Ramos (cell line): ENCODE measurements at regions not wholly inside any gene's neighbourhood (a gene's known extent, or its start where the extent isn't known, plus 50 kb on each side); places are given as distances from the start of the nearest gene placed in this dataset.

Source experiments
- in situ Hi-C: fragments of 300-500 bp; cut with MboI; formaldehyde crosslinking; loops from one replicate; pipeline ENCODE4 v1.14.3; 2022; ENCODE audit warnings: low sequenced_read_pairs; ENCODE audit not compliant: unreplicated experiment

- in situ Hi-C loops, result no loop called here
Observed at GRCh38 chrX:65610481-65610880, 57.0 kb upstream of the MSN start.

GRCh38 chrX:65610040-65610439 is 57.4 kb upstream of the MSN start:
- in situ Hi-C loops, result no loop called here

DNA sequence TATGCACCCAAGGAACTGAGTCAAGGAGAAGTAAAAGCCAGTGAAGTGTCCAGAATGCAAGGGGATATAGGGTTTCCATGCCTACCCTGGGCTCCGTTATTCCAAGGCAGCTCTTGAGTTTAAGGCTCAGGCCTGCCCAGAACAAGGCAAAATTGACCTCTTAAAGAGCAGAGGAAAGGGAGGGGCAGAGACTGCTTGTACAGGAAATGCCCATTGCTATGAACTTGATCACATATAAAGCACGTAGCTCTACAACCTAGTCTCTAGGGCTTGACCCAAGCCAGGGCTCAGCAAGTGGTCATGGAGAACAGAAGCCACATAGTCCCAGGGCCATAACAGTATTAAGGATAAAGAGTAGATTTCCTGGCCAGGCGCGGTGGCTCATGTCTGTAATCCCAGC is 58.2 kb upstream of the MSN start:
- in situ Hi-C loops, result no loop called here

DNA sequence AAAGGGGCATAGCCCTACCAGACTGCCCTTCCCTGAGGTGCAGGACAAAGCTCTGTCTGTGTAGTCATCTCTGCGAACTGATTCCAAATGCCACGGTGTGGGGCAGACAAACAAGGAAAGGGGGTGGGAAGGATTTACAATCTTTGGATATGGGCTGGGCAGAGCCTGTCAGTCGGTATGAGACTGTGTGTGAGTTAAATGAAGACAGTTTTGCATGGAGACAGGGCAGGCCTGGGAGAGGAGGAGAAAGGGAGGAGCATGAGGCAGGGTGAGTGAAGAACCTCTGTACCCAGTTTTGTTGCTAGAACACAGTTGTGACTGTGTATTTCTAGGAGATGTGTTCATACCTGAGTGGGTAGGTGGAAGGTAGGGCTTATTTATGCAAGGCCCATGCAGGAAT is 59.4 kb upstream of the MSN start:
- in situ Hi-C loops, result no loop called here

GRCh38 chrX:65607070-65607742 is 60.2 kb upstream of the MSN start:
- in situ Hi-C loops, result no loop called here

DNA sequence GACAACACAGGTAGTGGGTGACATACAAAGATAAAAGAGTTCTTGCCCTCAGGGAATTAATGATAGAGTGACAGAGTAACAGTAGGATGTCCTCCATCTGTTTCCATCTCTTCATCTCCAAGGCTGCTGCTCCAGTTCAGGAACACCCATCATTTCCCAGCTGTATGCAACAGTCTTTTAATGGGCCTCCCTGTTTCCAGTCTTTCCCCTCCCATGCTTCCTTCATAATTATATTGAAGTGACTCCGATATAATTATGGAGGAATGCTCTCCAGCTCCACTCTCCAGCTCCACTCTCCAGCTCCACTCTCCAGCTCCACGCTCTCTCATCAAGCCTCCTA is 65.3 kb upstream of the MSN start:
- in situ Hi-C loops, result no loop called here

- in situ Hi-C loops, result no loop called here
Observed at GRCh38 chrX:65601530-65602220, 65.8 kb upstream of the MSN start.

- in situ Hi-C loops, result no loop called here
Observed at GRCh38 chrX:65601126-65601525, 66.3 kb upstream of the MSN start.

- in situ Hi-C loops, result no loop called here
Observed at GRCh38 chrX:65600106-65600505, 65.5 kb upstream of the LAS1L start.

DNA sequence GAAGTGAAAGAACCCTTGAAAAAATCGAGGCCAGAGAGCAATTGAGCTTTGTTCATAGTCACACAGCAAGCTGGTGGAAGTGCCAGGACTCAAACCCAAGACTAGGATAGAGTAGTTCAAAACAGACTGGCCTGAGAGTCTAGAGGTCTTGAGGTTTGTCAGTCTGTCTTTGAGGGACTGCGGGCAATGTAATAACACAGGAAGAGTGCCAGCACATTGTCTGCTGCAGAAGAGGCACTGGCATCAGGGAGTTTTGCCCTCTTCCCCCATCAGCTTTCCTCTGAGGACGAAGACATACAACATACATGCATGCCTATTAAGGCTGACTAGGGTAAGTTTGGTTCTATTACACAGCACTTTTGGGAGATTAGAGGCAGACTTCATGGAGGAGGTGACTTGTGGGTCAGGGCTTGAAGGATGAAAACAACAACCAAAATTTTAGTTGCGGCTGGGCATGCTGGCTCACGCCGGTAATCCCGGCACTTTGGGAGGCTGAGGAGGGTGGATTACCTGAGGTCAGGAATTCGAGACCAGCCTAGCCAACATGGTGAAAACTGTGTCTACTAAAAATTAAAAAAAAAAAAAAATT is 64.1 kb upstream of the LAS1L start:
- in situ Hi-C loops, result loop anchor here (25.0 kb wide), 1 partner anchor 514 kb away; no protein-coding TSS in a partner anchor

DNA sequence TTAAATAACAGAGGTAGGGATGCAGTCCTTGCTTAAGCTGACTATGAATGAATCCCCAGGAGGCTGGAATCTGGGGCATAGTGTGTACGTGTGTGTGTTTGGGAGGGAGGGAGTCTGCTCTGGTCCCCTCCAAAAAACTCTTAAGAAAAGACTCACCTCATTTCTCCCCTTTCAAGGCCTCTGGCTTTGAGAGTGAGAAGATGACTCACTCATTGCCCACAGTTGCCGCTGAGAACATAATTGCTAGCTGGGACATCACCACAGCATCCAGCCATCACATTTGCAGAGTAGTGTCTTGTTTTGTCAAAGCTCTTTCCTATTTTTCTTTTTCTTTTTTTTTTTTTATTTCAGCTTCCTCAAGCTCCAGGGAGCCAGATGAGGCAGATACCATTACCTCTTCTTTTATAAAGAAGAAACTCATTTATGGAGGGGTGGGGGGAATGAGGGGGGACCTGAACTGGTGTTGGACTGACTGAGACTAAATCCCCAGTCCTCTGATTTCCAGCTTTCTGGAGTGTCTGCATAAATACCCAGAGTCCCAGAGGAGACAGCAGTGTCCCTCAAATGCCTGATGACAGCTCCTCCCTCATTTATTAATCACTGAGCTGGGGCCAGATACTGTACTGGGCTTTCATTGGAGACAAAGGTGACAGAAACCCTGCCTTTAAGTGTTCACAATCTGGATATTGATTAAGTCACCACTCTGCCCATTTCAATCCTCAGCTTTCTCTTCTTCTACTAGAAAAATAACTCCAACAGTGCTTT is 61.9 kb upstream of the LAS1L start:
- in situ Hi-C loops, result loop anchor here (25.0 kb wide), 1 partner anchor 516 kb away; no protein-coding TSS in a partner anchor

- in situ Hi-C loops, result loop anchor here (25.0 kb wide), 1 partner anchor 517 kb away; no protein-coding TSS in a partner anchor
Observed at GRCh38 chrX:65595460-65595876, 60.9 kb upstream of the LAS1L start.

GRCh38 chrX:65591206-65591605 is 56.6 kb upstream of the LAS1L start:
- in situ Hi-C loops, result loop anchor here (25.0 kb wide), 1 partner anchor 521 kb away; no protein-coding TSS in a partner anchor

DNA sequence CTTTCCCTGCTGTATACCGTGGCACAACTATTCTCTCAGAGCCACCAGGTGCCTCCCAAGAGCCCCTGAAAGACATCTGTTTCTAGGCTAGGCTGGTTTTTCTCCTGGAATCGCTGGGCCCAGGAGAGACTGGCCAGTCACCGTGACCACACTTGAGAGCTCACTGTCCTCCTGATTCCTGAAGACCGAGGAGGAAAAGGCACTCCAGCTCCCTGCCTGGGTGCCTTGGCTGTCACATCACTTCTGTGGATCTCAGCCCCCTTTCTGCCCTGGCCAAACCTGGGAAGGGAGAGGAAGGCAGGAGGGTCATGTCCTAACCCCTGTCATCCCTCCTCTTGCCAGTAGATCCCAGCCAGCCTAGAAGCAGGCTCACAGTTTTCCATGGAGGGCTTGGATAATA is 54.7 kb upstream of the LAS1L start:
- in situ Hi-C loops, result loop anchor here (10.0 to 25.0 kb wide), 2 partner anchors 395 to 523 kb away; no protein-coding TSS in a partner anchor

DNA sequence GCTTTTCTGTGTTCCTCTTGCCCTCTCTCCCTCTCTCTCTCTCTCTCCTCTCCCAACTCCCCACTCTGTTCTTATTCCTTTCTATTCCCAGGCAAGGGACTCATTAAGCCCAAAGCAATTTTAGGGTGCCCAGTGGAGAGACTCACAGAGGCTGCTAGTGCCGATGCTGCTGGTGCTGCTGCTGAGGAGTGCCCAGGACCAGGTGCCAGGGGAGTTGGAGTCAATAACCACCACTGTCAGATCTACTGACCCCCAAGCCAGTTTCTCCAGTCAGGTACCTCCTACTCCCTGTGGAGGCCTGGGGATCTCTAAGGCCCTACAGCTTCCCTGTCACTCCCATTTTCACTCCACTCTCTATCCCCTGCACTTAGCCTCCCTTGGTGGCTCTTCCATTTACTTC is 54.2 kb upstream of the LAS1L start:
- in situ Hi-C loops, result loop anchor here (10.0 to 25.0 kb wide), 2 partner anchors 396 to 524 kb away; no protein-coding TSS in a partner anchor

GRCh38 chrX:65587616-65588526 is 53.3 kb upstream of the LAS1L start:
- in situ Hi-C loops, result loop anchor here (10.0 to 25.0 kb wide), 2 partner anchors 397 to 524 kb away; no protein-coding TSS in a partner anchor

DNA sequence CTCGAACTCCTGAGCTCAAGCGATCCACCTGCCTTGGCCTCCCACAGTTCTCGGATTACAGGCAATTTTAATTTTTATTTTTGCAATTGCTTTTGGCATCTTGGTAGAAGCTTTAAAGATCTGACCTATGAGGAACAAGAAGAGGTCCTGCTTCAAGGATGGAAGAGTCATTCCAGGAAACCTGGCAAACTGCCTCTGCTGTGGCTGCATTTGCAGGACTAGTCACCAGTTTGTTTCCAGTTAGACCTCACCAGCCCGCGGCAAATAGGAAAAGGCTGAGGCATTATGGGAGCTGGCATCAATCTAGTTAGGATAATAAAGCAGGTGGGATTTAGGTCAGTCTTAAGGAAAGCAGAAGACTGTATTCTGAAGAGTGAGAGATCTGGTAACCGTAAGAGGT is 51.9 kb upstream of the LAS1L start:
- in situ Hi-C loops, result loop anchor here (10.0 to 25.0 kb wide), 2 partner anchors 398 to 526 kb away; no protein-coding TSS in a partner anchor

DNA sequence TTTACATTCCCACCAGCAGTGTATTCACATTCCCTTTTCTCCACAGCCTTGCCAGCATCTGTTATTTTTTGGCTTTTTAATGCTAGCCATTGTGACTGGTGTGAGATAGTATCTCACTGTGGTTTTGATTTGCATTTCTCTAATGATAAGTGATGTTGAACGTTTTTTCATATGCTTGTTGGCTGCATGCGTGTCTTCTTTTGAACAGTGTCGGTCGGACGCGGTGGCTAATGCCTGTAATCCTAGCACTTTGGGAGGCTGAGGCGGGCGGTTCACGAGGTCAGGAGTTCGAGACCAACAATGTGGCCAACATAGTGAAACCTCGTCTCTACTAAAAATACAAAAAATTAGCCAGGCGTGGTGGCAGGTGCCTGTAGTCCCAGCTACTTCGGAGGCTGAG is 50.6 kb upstream of the LAS1L start:
- in situ Hi-C loops, result loop anchor here (10.0 to 25.0 kb wide), 2 partner anchors 400 to 527 kb away; no protein-coding TSS in a partner anchor
